Liver (tissue), 3 donors: ENCODE measurements at regions not wholly inside any gene's neighbourhood (a gene's known extent, or its start where the extent isn't known, plus 50 kb on each side); places are given as distances from the start of the nearest gene placed in this dataset.

ENCODE experiments used
- EGR1 ChIP-seq, 2 donors: IDR thresholded peaks; 2 replicates each; pipeline ENCODE4 v1.6.1; 2016 to 2018; ENCODE audit warnings: antibody characterized with exemption in 2 of 2, low read depth in 2 of 2
- FOXA1 ChIP-seq: IDR thresholded peaks from 2 replicates; pipeline ENCODE4 v1.6.1; 2016; ENCODE audit warnings: antibody characterized with exemption
- GABPA ChIP-seq, 2 donors: IDR thresholded peaks in 1 of 2; conservative IDR thresholded peaks in 1 of 2; 2 replicates each; pipeline ENCODE4 v1.6.1; 2016; ENCODE audit warnings: antibody characterized with exemption in 2 of 2, mild to moderate bottlenecking in 1 of 2, moderate library complexity in 1 of 2
- HNF4A ChIP-seq, 2 donors: conservative IDR thresholded peaks; 2 replicates each; pipeline ENCODE4 v1.6.1; 2016; ENCODE audit warnings: antibody characterized with exemption in 2 of 2, mild to moderate bottlenecking in 2 of 2
- RAD21 ChIP-seq, 2 donors: IDR thresholded peaks; 2 replicates each; pipeline ENCODE4 v1.6.1; 2016; ENCODE audit warnings: antibody characterized with exemption in 2 of 2, mild to moderate bottlenecking in 2 of 2
- RXRA ChIP-seq, 2 donors: IDR thresholded peaks; 2 replicates each; pipeline ENCODE4 v1.6.1; 2017 to 2018; ENCODE audit warnings: antibody characterized with exemption in 2 of 2, mild to moderate bottlenecking in 1 of 2
- SP1 ChIP-seq: IDR thresholded peaks from 2 replicates; pipeline ENCODE4 v1.6.1; 2018; ENCODE audit warnings: antibody characterized with exemption, mild to moderate bottlenecking
- TF ChIP-seq, protein P1 (sequence below): fragments of 150-350 bp; IDR thresholded peaks from 2 replicates; pipeline ENCODE4 v1.5.1; 2017; ENCODE audit warnings: improper control_type of control experiment, low read depth, low read length; ENCODE audit not compliant: missing input control
- TF ChIP-seq, protein P2 (sequence below): IDR thresholded peaks from 2 replicates; pipeline ENCODE4 v1.6.1; 2016; ENCODE audit warnings: antibody characterized with exemption
- TF ChIP-seq, protein P3 (sequence below): IDR thresholded peaks from 2 replicates; pipeline ENCODE4 v1.6.1; 2016; ENCODE audit warnings: antibody characterized with exemption, mild to moderate bottlenecking
- TF ChIP-seq, protein P4 (sequence below): IDR thresholded peaks from 2 replicates; pipeline ENCODE4 v1.6.1; 2016; ENCODE audit warnings: antibody characterized with exemption
- donor health status: healthy.
- donor health status: healthy.

DNA sequence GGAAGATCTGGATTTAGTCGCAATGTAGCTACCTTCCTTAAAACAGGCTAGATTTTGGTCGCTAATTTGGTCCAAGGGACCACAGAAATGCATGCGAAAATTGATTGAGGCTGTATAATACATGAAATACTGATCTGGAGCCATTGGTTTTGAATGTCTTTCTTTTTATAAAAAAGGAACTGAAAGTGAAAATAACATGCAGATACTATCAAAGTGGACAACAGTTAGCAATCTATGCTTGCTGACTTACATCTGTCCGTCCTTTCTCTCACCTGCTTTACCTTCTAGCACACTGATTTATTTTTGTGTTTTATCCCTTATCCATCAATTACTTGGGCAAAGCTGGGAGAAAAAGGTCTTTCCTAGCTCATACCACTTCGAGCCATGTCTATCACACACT is 1459.8 kb upstream of the ACVR2A start:
- TF ChIP-seq RAD21 (IDR thresholded peaks at IDR 0.05) (no peak), EGR1 (IDR thresholded peaks at IDR 0.05; ENCODE audit: low read depth in 2 of 2) (no peak), RXRA (IDR thresholded peaks at IDR 0.05) (no peak), GABPA (IDR thresholded peaks at IDR 0.05 in 1 of 2, conservative IDR thresholded peaks at IDR 0.05 in 1 of 2) (no peak), SP1 (no peak), HNF4A (conservative IDR thresholded peaks at IDR 0.05) (no peak), FOXA1 (no peak)
- TF ChIP-seq, protein P1, sequence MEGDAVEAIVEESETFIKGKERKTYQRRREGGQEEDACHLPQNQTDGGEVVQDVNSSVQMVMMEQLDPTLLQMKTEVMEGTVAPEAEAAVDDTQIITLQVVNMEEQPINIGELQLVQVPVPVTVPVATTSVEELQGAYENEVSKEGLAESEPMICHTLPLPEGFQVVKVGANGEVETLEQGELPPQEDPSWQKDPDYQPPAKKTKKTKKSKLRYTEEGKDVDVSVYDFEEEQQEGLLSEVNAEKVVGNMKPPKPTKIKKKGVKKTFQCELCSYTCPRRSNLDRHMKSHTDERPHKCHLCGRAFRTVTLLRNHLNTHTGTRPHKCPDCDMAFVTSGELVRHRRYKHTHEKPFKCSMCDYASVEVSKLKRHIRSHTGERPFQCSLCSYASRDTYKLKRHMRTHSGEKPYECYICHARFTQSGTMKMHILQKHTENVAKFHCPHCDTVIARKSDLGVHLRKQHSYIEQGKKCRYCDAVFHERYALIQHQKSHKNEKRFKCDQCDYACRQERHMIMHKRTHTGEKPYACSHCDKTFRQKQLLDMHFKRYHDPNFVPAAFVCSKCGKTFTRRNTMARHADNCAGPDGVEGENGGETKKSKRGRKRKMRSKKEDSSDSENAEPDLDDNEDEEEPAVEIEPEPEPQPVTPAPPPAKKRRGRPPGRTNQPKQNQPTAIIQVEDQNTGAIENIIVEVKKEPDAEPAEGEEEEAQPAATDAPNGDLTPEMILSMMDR, result no peak
- TF ChIP-seq, protein P2, sequence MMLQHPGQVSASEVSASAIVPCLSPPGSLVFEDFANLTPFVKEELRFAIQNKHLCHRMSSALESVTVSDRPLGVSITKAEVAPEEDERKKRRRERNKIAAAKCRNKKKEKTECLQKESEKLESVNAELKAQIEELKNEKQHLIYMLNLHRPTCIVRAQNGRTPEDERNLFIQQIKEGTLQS, result no peak
- TF ChIP-seq, protein P3, sequence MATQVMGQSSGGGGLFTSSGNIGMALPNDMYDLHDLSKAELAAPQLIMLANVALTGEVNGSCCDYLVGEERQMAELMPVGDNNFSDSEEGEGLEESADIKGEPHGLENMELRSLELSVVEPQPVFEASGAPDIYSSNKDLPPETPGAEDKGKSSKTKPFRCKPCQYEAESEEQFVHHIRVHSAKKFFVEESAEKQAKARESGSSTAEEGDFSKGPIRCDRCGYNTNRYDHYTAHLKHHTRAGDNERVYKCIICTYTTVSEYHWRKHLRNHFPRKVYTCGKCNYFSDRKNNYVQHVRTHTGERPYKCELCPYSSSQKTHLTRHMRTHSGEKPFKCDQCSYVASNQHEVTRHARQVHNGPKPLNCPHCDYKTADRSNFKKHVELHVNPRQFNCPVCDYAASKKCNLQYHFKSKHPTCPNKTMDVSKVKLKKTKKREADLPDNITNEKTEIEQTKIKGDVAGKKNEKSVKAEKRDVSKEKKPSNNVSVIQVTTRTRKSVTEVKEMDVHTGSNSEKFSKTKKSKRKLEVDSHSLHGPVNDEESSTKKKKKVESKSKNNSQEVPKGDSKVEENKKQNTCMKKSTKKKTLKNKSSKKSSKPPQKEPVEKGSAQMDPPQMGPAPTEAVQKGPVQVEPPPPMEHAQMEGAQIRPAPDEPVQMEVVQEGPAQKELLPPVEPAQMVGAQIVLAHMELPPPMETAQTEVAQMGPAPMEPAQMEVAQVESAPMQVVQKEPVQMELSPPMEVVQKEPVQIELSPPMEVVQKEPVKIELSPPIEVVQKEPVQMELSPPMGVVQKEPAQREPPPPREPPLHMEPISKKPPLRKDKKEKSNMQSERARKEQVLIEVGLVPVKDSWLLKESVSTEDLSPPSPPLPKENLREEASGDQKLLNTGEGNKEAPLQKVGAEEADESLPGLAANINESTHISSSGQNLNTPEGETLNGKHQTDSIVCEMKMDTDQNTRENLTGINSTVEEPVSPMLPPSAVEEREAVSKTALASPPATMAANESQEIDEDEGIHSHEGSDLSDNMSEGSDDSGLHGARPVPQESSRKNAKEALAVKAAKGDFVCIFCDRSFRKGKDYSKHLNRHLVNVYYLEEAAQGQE, result no peak
- TF ChIP-seq, protein P4, sequence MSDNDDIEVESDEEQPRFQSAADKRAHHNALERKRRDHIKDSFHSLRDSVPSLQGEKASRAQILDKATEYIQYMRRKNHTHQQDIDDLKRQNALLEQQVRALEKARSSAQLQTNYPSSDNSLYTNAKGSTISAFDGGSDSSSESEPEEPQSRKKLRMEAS, result no peak
